ENCODE measurements at regions not wholly inside any gene's neighbourhood (a gene's known extent, or its start where the extent isn't known, plus 50 kb on each side); places are given as distances from the start of the nearest gene placed in this dataset.

GRCh38 chr10:10865913-10866312 is 151.8 kb upstream of the CELF2 start:
- no peak for DNase-seq

DNA sequence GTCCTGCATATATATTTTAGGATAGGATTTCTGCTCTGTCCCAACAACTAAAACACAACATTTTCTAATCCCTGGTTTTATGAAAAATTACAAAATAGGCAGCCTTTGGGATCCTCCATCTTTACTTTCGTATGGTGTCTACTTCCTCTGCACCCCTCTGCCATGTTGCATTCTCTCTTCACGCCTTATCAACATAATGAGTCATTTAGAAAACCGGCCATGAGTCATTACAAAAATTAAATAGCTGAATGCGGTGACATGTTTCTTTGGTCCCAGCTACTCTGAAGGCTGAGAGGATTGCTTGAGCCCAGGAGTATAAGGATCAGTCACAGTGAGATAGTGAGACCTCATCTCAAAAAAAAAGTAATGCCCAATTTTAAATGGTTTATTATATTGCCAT is 148.1 kb upstream of the CELF2 start:
- no peak for DNase-seq

DNA sequence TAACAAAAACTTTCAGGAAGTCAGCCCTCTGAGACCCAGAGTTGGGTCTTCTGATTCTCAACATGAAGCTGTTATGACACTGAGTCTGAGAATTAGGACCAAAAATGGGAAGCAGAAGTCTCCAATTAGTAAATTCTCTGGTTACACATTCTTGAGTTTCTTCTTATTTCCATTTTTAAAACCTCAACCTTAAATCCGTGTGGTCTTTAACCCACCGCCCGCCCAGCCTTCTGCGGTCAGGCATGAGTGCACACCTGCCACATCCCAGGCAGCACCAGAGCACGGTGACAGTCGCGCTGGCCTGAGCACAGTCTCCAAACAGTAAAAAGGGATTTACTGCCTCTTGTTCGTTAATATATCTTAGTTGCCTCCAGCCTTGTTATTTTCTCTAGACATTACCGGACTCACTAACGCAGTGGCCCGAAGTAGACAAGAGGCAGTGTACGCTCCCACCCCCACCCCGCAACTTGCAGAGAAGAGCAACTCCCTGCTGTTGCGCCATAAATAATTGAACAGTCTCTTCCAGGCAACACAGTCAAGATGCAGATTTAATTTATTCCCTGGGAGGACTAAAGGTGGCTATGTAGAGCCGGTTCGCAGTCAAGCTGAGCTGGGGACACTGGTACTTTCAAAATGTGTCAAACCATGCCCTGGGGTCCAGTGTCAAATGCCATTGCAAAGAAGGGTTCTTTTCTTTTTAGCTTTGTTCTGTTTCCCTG is 147.0 kb upstream of the CELF2 start:
- DNase-seq, result no peak

GRCh38 chr10:10871352-10871751 is 146.3 kb upstream of the CELF2 start:
- no peak for DNase-seq

DNA sequence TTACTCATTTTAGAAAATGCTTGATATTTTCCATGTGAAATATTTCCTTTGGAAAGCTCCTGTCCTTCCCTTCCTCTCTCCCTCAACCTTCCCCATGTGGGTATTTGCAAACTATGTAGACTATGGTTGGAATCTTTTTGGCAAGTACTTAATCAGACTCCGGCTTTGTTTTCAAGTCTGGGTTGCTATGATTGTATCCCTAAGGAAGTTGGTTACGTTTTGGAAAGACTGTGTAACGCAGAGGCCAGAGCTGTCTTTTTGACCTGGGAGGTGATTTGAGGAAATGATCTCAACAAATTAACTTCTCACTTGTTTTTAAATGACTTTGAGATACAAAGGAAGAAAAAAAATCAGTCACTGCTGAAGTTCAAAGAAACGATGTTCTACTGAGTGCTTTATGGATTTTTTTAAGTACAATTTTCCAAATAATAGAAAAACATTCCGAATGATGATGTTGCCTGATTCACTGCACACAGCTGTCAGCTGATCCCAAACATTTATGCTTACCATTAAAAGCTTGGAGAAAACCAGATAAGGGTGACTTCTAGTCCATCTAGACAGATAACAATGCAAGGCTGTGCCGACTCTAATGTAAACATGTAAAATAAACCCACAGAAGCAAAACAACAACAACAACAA is 145.5 kb upstream of the CELF2 start:
- no peak for DNase-seq

DNA sequence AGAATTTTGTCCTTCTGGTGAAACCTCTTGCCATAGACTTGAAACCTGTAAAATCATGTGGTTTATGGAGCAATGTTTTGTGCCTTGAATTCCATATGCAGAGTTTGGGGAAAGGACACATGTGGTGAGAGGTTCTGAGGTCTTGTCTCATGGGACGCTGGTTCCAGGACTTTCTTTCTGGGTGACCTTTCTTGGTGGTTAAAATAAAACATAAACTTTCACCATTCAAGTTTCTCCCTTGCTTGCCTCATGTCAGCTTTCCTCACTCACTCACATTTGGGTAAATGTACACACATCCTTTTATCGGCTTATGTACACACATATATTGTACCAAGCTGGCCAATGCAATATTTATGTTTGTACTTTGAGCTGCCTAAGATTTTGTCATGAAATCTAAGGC is 144.9 kb upstream of the CELF2 start:
- no peak for DNase-seq

DNA sequence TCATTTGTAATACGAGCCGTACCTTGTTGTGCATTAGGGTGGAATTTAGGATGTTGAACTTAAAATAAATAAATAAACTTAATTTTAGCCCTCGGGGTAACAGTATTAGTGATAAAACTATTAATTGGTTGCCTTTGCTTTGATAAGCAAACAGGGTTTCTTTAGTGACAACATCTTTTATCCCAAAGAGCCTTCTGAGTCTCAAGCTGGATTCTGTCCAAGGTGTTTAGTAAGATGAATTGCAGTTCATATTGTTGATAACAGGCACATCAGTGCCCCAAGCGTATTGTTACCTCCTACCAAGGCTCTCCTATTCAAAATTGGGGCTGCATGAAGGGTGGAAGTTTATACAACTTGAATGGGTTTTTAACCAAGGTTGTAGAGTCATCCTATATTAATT is 144.4 kb upstream of the CELF2 start:
- DNase-seq, result no peak

DNA sequence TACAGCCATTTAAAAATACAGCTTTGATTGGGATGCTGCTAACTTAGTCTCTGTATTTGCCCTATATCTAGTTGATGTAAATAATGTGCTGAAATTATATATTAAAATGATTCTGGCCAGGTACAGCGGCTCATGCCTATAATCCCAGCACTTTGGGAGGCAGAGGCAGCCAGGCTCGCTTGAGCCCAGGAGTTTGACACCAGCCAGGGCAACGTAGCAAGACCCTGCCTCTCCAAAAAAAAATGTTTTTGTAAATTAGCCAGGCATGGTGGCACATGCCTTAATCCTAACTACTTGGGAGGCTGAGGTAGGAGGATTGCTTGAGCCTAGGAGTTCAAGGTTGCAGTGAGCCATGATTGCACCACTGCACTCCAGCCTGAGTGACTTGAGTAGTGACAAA is 143.8 kb upstream of the CELF2 start:
- DNase-seq, result no peak

GRCh38 chr10:10878963-10879362 is 138.7 kb upstream of the CELF2 start:
- no peak for DNase-seq

DNA sequence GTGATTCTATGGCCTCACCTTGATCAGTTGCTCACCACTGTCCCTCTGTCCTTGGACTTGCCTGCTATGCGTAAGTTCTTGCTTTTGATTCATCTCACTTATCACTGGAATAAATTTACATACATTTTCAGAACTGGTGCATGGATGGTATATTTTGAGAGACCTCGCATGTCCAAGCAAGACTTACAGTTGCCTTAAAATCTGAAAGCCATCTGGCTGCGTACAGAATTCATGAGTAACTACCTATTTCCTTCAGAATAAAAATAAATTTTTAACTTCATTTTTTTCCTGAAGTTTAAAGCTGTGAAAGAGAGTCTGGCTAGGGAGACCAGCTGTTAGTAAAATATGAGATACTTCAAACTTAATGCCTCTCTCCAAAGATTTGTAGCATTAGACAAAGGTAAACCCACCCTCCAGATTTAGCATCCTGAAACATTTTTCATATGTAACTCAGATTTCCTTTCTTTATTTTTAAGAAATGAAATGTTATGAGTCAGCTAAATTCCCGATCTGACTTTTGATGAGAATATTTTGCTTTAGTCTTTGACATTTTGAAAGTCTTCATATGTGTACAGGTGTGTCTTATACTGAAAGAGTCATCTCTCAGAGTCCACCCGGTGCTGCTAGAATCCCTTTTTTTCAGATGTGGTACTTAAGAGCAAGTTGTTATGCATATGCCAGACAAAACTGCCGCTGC is 136.4 kb upstream of the CELF2 start:
- no peak for DNase-seq

GRCh38 chr10:10883737-10884136 is 133.9 kb upstream of the CELF2 start:
- DNase-seq, result no peak

DNA sequence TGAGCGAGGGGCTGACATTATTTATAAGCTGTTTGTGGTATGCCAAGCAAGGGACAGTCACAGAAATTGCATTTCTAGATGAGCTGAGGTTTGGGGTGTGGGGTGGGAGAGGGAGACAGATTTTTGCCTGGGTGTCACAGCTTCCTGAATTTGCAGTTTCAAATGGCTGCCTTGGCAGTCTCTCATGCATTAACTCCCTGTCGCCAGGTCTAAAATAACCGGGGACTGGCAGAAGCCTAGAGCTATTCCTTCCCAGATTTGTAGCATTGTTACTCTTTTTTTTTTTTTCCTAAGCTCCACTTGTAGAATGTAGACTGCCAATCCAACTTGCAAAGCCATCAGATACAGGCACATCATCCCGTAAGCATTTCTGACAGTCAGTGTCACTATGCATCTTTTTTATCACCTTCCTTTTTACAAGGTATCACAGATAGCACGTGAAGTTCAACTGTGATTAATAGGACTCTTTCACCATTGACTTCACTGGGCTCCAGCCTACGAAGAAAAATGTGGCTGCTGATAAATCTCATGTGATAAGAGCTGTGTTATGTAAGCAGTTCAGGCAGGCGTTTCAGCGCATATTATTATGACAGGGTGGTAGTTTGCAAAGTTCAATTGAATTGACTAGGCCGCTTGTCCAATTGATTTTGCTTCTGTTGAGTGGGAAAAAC is 130.7 kb upstream of the CELF2 start:
- DNase-seq, result no peak

DNA sequence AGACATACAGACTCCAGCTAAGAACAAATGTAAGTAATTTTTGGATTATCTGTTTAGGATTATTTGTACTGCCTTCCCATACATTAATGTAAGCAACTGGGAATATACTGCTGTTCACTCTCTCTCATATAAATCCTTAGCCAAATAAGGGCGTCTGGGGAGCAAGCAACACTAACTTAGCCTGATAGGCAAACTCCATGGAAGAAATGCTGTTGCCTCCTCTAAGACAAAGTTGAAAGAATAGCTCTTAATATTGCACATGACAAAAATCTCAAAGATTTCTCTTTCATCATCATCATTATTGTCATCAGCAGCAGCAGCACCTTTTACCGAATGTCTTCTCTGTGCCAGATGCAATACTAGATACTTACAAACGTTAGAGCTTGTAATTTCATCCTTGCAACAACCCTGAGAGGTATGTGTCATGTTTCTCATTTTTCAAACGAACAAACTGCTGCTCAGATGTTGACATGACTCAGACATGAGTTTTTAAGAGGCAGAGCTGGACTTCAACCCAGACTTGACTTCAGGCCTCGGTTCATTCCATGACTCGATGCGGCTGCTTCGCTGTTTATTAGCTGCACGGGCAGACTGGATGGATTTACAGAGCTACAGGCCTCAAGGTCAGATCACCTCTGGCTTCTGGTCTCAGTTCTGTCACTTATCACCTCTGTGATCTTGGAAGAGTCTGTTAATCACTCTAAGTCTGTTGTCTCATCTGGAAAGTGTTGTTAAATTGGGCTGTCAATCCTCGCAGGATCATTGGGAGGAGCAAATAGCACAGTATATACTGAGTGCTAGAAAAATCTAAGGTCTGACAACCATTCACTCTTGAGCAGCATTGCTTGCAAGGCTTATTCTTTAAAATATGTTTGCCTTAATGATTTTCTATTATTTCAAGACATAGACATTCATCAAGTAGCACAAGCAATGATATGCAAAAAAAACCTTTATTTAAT is 126.3 kb upstream of the CELF2 start:
- peak in 1 of 3 donors; percentile 20 for DNase-seq

DNA sequence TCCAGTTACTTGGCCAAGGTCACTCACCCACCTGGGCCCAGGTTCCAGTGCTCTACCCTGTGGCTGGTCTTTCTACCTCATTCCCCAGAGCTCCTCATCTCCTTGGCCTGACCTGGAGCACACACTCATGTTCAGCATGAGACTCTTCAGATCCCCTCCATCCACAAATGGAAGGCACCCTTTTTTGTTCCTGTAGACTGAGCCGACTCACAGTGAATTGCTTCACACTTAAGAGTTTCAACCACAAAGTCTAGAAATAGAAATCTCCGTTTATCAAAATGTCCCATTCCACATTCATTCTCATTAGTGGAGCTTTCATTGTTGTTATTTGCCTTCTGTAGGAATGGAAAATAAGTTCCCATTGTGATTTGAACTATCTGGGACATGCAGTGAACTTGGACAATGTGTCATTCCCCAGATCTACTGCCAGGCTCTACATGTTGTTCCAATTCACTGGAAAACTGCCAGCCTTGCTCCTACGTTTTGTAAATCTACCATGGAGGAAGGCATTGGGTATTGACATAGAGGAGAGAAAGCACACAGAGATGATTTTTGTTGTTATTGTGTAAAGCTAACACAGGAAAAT is 125.3 kb upstream of the CELF2 start:
- no peak for DNase-seq

- DNase-seq, result no peak
These were observed 120.3 kb upstream of the CELF2 start for GRCh38 chr10:10897400-10897799.

GRCh38 chr10:10901906-10902305 is 115.8 kb upstream of the CELF2 start:
- peak in 1 of 3 donors; percentile 5 for DNase-seq

DNA sequence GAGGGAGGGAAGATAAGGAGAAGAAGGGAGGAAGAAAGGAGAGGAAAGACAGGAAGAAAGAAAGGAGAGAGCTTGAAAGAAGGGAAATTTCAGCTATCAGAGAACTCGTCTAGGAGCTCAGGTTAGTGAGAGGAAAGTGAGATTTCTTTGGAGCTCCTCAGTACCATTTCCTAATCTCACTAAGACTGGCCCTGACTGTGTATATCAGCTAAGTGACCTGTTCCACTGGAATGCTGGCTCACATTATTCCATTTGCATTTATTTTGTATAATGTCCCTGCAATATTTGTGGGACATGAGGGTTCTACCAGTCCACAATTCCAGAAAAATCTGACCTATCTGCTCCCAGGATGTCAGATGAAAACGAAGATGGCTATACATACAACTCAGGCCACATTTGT is 114.7 kb upstream of the CELF2 start:
- no peak for DNase-seq

DNA sequence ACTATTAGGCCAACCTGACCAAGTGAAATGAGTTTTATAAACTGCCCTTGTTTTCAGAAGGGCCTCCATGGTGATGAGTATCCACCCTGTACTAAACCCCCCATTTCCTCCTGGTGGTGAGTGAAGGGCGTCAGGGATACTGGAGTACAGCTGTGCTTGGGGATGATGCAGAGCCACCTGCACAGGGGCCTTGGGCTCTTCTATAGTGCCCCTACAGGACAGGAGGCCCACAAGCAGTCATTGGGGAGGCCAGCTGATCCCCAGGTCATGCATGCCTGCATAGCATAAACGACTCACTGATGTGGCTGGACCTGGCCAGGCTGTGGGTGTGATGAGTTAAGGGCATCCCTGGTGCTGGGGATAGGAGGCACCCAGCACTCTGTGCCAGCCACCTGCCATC is 114.1 kb upstream of the CELF2 start:
- no peak for DNase-seq

DNA sequence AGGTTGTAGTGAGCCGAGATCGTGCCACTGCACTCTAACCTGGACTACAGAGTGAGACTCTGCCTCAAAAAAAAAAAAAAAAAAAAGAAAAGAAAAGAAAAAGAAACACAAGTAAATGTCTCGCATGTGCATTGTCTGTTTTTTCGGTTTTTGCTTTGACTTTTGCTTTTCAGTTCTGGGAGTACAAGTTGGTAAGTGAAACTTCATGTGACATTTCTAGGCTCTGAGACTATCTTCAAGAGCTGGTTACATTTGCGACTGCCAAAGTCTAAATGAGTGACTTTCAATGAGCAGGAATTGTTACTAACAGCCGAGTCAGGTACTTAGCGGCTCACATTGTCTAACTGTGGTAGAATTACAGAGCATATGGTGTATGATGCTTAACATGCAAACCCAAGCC is 107.0 kb upstream of the CELF2 start:
- no peak for DNase-seq

DNA sequence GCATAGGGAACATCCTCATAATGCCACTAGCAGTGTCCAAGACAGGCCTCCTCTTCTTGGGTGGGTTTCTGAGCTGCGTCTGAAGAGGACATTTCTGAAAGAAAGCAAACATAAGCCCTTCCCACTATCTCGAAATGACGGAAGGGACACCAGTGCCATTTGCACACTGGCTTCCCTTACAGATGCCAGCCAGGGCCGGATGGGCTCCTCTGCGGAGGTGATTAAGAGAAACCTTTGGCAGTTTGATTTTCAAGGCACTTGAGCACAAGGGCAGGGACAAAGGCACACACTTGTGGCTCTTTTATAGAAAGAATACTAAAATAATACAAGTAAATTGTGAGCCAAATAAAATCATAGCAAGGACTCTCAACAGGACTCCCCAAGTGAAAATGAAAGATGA is 106.6 kb upstream of the CELF2 start:
- no peak for DNase-seq

GRCh38 chr10:10911471-10911921 is 106.2 kb upstream of the CELF2 start:
- peak in 2 of 3 donors; percentile 27 to 38 for DNase-seq

DNA sequence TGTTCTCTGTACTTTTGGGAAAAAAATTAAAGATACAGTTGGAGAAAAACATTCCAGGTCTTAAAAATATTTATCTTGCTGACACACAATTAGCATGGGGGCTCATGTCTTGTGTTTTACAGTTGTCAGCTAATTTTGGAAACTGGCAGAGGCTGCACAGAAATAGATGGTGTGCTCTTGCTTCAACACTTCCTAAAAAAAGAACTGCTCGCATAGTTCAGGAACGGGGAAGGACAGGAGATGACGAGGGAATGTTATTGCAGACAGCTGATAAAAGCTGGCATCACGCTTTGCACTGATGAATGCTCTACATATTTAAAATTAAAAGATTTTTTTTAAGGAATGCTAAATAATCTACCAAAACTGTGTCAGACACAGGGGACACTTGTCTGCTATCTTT is 103.5 kb upstream of the CELF2 start:
- peak in 2 of 3 donors; percentile 7 to 19 for DNase-seq
